Suppressor macrophage treated with lipopolysaccharide for 4 hours (primary cell): ENCODE measurements at regions not wholly inside any gene's neighbourhood (a gene's known extent, or its start where the extent isn't known, plus 50 kb on each side); places are given as distances from the start of the nearest gene placed in this dataset.

Experiments
- DNase-seq: peaks from one replicate; pipeline ENCODE4 v3.0.0-alpha.2; 2020

DNA sequence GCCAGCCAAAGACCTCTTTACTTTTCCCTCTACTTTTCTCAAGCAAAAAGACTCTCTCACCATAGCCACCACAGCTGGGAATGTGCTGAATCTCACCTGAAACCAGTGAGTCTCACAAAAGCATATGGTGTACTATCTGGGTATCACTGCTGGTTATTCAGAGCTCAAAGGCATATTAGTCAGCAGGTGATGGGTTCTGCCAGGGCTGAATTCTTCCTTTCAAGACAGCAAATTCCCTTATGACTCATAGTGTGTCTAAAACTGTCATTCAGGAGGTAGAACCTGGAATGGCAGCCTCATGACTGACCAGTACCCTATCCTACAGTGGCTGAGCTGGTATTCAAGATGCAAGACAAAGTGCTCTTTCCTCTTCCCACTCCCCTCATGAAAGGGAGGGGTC, 2859.1 kb downstream of the PCDH9 start:
- DNase-seq: no peak

GRCh38 chr13:64369121-64369520, 2861.0 kb downstream of the PCDH9 start:
- DNase-seq: peak; percentile 1

DNA sequence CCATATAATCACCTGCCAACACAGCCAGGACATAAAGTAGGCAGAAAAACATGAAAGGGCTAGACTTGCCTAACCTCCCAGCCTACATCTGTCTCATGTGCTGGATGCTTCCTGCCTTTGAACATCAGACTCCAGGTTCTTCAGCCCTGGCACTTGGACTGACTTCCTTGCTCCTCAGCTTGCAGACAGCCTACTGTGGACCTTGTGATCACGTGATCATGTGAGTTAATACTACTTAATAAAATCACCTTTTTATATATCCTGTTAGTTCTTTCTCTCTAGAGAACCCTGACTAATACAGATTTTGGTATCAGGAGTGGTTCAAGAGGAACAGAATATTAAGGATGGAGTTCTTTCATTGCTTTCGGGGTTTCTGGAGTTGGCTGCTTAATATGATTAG, 2867.6 kb downstream of the PCDH9 start:
- no peak for DNase-seq

GRCh38 chr13:64347664-64348063, 2882.5 kb downstream of the PCDH9 start:
- no peak for DNase-seq

DNA sequence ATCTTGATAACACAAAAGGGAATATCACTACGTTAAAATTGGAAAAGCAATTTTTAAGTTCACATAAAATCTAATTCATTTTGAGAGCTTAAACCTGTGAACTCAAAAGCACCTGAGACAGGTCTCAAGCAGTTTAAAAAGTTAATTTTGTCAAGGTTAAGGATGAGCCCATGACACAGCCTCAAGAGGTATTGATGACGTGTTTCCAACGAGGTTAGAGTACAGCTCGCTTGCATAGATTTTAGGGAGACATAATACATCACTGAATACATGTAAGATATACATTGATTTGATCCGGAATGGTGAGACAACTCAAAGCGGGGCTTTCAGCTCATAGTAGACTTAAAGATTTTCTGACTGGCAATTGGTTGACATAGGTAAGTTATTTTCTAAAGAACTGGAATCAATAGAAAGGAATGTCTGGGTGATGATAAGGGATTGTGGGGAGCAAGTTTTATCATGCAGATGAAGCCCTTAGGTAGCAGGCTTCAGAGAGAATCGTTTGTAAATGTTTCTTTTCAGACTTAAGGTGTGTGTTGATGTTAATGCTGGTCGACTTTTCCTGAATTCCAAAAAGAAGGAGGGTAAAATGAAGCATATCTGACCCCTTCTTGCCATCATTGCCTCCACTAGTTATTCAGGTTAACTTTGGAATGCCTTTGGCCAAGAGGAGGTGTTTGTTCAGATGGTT, 2890.6 kb downstream of the PCDH9 start:
- DNase-seq: no peak

GRCh38 chr13:64338671-64339070, 2891.5 kb downstream of the PCDH9 start:
- no peak for DNase-seq

DNA sequence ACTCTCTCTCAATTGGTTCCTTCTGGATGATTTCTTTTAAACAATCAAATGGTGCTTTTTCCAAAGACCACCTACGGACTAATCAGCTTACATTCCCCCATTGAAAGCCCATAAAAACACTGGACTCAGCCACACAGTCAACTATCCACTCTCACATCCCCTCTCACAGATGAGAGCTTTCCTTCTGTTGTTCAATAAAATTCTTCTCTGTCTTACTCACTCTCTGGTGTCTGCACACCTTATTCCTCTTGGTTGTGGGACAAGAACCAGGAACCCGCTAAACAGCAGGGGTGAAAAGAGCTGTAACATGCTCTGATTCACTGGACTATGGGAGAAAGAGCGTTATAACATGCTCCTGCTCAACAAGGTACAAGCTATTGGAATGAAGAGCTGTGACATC, 2896.2 kb downstream of the PCDH9 start:
- DNase-seq: no peak

- no peak for DNase-seq
Measured at GRCh38 chr13:64332048-64332447, 2898.1 kb downstream of the PCDH9 start.

GRCh38 chr13:64327505-64328194, 2902.5 kb downstream of the PCDH9 start:
- no peak for DNase-seq

DNA sequence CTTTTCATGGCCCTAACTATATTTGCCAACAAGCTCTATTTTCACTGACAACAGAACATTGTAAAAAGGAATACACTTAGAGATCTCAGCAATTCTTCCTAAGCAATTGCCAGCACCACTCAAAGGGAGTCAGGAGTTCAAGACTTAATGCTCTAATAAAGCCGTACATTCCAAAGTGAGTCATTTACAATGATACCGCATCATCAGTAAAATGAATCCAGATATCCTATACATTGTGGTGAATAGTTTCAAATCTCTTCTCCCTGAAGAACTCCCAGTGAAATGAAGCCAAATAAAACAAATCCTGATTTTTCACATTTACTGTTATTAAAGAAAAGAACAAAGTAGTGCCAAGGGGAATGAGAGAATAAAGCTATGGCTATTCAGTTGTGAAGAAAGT, 2898.7 kb upstream of the PCDH20 start:
- DNase-seq: no peak

DNA sequence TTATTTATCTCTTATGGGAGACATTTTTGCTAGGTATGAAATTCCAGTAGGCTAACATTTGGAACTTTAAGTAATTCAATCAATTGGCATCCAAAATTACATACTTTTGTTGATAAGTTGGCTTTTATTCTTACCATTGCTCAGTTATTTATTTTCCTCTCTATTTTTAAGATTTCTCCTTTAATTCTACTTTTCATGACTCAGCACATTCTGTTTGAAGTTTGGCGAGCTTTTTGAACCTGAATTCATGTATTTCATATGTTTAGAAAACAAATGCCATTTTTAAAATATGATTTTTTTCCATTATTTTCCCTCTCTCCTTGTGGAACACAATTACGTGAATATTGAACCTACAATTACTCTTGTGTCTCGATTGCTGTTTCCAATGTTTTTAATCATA, 2896.3 kb upstream of the PCDH20 start:
- DNase-seq: no peak

DNA sequence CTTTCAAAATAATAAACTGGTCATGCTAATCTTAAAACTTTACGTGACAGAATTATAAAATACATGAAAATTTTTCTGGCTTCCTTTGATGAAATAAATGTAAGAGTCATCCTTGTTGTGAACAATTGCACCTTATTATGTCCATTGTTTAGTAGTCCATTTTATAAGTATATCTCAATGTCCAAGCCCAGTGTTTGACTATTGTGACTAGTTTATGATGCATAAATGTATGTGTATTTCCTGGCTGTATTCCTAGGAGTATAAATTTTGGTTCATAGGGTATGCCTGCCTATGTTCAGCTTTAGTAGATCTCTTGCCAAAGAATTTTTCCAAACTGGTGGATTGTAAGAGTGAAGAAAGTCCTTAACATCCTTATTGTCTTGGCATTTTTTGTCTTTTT, 2895.5 kb upstream of the PCDH20 start:
- no peak for DNase-seq

DNA sequence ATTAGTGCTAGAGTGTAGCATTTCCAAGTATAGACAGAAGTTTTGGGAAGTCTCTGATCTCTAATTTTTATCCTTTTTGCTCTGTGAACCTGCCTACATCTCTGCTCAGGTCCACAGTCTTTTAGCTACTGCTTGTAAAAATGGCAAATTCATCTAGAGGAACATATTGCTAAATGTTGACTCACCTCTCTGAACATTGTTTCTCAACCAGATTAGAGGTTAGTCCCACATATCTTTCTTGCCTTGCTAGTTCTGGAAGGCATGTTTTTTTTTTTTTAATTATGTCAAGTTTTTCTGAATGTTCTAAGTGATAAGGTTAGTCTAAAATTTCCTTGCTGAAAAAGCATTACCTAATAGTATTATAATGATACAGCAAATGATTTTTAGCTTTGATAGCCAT, 2889.6 kb upstream of the PCDH20 start:
- DNase-seq: no peak

DNA sequence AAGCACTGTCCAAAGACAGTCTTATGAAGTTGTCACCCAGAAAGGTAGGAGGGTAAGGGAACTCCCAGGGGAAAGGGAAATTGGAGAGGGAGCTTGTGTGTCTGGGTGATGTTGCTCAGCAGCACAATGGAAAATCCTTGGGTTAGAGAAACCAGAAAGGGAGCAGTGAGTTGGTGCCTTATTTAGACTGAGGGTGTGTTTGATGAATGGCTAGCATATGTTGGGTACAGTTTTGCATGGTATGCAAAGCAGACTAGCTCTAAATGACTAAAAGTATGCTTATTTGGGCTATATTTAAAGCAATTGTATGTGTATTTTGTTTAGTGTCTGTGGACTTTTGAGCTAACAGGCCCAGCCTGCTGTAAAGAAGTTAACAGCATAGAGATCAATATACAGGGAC, 2884.6 kb upstream of the PCDH20 start:
- no peak for DNase-seq

- DNase-seq: no peak
Measured at GRCh38 chr13:64293923-64294322, 2878.3 kb upstream of the PCDH20 start.

GRCh38 chr13:64289702-64290101, 2874.1 kb upstream of the PCDH20 start:
- no peak for DNase-seq

DNA sequence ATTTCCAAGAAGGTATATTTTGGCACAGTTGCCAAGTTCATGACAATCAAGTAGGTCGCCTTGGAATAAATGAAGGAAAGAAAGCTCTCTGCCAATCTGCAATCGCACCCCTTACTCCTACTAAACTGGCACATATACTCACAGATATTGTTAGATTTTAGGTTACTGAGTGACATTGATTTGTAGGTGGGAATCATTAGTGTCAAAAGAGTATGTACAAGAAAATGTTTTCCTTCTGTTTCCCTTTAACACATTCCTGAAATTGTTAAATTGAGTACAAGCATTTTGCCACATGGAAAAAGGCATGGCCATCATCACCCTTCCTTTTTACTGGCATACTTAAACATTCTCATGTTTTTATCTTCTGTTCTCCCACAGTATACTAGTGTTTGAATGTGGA, 2868.3 kb upstream of the PCDH20 start:
- no peak for DNase-seq

DNA sequence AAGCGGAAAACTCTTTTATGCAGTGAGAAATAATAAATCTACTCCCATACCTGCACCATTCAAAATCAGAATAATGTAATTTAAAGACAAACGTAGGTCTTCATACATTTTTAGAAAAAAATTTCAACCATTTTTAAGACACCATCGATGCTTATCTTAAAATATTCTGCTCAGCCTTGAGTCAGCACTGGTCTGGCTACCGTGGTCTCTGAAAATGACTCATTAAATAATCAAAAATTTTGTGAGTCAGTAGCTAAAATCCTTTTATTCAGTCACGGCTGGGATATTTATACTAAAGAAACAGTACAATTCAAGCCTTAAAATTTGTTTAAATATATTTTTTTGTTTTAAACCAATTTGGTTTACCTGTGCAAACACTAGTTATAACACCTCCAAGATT, 2862.8 kb upstream of the PCDH20 start:
- DNase-seq: no peak

- DNase-seq: no peak
Measured at GRCh38 chr13:64277097-64277496, 2861.4 kb upstream of the PCDH20 start.

GRCh38 chr13:64276232-64276631, 2860.6 kb upstream of the PCDH20 start:
- DNase-seq: no peak

GRCh38 chr13:64274481-64275217, 2859.0 kb upstream of the PCDH20 start:
- no peak for DNase-seq

DNA sequence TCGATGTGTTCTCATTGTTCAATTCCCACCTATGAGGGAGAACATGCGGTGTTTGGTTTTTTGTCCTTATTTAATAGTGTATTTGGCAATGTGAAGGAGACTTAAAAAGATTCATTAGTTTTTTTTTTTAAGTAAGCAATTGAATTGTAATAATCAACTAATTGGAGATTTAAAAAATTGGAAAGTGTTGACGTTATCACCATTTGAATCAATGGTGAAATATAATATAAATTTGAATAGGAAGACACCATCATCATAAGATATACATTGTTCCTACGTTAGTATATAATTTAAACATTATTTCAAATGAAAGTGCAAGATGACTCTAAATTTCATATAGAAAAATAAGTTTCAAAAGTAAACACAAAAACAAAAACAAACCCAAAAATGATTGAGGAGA, 2858.1 kb upstream of the PCDH20 start:
- DNase-seq: no peak

DNA sequence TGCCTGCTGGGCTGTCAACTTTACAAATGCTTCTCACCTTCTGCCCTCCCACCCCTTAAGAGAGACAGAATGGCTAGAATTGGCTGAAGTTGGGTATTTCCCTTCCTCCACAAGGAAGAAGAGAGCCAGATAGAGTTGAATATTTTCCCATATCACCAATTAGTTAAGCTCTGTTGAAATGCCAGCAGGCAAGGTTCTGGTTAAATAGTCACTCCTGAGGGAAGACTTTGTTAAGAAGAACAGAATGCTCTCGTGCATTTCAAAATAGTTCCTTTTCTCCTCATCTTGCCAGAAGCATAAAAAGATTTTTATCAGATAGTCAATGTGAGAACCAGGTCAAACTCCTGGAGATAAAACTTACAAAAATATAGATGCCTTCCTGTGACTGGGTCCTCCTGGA, 2857.0 kb upstream of the PCDH20 start:
- DNase-seq: no peak

DNA sequence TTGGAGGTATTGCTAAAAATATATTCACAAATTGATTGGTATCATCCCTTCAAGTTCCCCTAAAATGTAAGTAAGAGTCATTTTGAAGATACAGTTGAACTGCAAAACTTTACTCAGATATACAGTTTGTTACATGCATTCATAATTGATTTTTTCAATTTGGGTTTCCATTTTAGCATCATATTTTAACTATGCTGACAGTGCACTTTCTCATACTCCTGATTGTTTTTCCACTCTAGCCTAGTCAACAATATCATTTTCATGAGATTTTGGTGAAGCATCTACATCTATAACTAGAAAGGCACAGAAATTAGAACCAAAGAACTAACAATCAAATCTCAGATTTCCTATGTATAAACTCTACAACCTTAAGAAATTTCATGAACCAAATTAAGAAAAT, 2850.4 kb upstream of the PCDH20 start:
- DNase-seq: no peak
